ENCODE measurements at regions not wholly inside any gene's neighbourhood (a gene's known extent, or its start where the extent isn't known, plus 50 kb on each side); places are given as distances from the start of the nearest gene placed in this dataset.

DNA sequence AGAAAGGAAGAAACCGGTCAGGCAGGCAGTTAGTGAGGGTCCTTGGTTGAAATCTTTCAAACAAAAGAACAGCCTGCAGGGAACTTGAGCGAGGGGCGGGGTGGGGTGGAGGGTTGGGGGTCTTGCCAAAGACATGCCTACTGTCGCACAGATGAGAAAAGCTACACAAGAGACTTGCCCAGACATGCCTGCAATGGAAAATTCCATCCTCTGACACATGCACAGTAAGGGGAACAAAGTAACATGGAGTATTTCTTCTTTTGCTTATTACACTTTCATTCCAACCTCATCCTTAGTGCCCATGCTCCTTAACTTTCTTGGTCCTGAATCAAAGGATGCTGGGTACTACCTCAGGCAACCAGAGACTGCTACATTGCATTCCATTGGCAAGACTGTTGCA lies 1491.2 kb downstream of the STIM2 start:
- ChIA-PET POLR2A (no interaction called here), RAD21 (ENCODE audit: unreplicated experiment) (no interaction called here), CTCF (no interaction called here), SMC1A (ENCODE audit: uncharacterized antibody, unreplicated experiment) (no interaction called here)
- ATAC-seq (no peak), FAIRE-seq (no peak), DNase-seq (ENCODE audit: low read depth, low spot score) (no peak)
- Histone ChIP-seq H3K4me2 (ENCODE audit: control insufficient read depth, insufficient read depth) (no peak overlapping the region), H3K4me1 (ENCODE audit: control insufficient read depth, insufficient read depth, low read length) (no peaks in the 10 kb centered on the region), H4K20me1 (ENCODE audit: control insufficient read depth, insufficient read depth) (no peaks in the 10 kb centered on the region), H3K27ac (ENCODE audit: control insufficient read depth, insufficient read depth) (no peak overlapping the region), H3K36me3 (ENCODE audit: control insufficient read depth in 2 of 2, insufficient read depth in 2 of 2, low read length in 1 of 2) (no peaks in the 10 kb centered on the region), H2AFZ (ENCODE audit: control insufficient read depth, low read depth, low read length) (no peak overlapping the region), H3K9ac (ENCODE audit: control insufficient read depth, insufficient read depth, low read length) (no peak overlapping the region), H3K27me3 (replicated peaks in 1 of 2; ENCODE audit: control insufficient read depth in 2 of 2, insufficient read depth in 2 of 2, low read length in 1 of 2) (no peaks in the 10 kb centered on the region), H3K9me3 (replicated peaks; ENCODE audit: control insufficient read depth, insufficient read depth, low read length) (no peaks in the 10 kb centered on the region), H3K4me3 (no peak overlapping the region), H3K79me2 (ENCODE audit: control insufficient read depth, insufficient read depth, low read length) (no peaks in the 10 kb centered on the region)
- in situ Hi-C loops (cut with MboI) = no loop called here
- BruUV-seq (replicated peaks) = no TSS peak
- TF ChIP-seq MEF2B (IDR thresholded peaks at IDR 0.05; ENCODE audit: partially characterized antibody, poor library complexity, severe bottlenecking) (no peak), POLR2AphosphoS2 (IDR thresholded peaks at IDR 0.05; ENCODE audit: low read depth, low read length) (no peak), HDAC2 (IDR thresholded peaks at IDR 0.05) (no peak), KAT2A (conservative IDR thresholded peaks at IDR 0.05; ENCODE audit: control insufficient read depth, low read depth, low read length) (no peak)
- TF ChIP-seq, protein P1, sequence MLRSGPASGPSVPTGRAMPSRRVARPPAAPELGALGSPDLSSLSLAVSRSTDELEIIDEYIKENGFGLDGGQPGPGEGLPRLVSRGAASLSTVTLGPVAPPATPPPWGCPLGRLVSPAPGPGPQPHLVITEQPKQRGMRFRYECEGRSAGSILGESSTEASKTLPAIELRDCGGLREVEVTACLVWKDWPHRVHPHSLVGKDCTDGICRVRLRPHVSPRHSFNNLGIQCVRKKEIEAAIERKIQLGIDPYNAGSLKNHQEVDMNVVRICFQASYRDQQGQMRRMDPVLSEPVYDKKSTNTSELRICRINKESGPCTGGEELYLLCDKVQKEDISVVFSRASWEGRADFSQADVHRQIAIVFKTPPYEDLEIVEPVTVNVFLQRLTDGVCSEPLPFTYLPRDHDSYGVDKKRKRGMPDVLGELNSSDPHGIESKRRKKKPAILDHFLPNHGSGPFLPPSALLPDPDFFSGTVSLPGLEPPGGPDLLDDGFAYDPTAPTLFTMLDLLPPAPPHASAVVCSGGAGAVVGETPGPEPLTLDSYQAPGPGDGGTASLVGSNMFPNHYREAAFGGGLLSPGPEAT (IDR thresholded peaks at IDR 0.05; ENCODE audit: low read depth) = no peak
- WGBS (ENCODE audit: insufficient coverage, insufficient replicate concordance, low lambda C conversion rate, missing lambda C conversion rate) = 36% methylated on average over 4 of the region's 4 CpGs
- intact Hi-C loops (cut with micrococcal nuclease; ENCODE audit: unreplicated experiment) = no loop called here

All from GM12878 (cell line).